Mucosa of descending colon (tissue), 3 donors: ENCODE measurements at regions not wholly inside any gene's neighbourhood (a gene's known extent, or its start where the extent isn't known, plus 50 kb on each side); places are given as distances from the start of the nearest gene placed in this dataset.

Source experiments
- ATAC-seq: fragments of 200-7000 bp; cut with Tn5 transposase; one replicate; pipeline ENCODE4 v1.9.1; 2020; ENCODE audit warnings: mild to moderate bottlenecking, moderate library complexity
- DNase-seq, 3 donors: peaks; one replicate each; pipeline ENCODE4 v3.0.0-alpha.2; 2020
- H3K36me3 ChIP-seq: fragments of 200-600 bp; one replicate; pipeline ENCODE4 v1.8.0; 2021; ENCODE audit warnings: low read depth, mild to moderate bottlenecking
- H3K4me1 ChIP-seq: fragments of 200-600 bp; one replicate; pipeline ENCODE4 v1.8.0; 2021; ENCODE audit warnings: low read depth, mild to moderate bottlenecking
- H3K4me3 ChIP-seq: fragments of 200-600 bp; one replicate; pipeline ENCODE4 v1.8.0; 2021; ENCODE audit warnings: mild to moderate bottlenecking
- H3K9me3 ChIP-seq: fragments of 200-600 bp; one replicate; pipeline ENCODE4 v1.8.0; 2021; ENCODE audit warnings: mild to moderate bottlenecking
- CTCF ChIP-seq: fragments of 200-600 bp; IDR thresholded peaks from one replicate; pipeline ENCODE4 v1.8.0; 2022; ENCODE audit warnings: antibody characterized with exemption, mild to moderate bottlenecking
- intact Hi-C, 2 donors: fragments of 100-400 bp; cut with DNase I in 1 of 2; cut with micrococcal nuclease in 1 of 2; formaldehyde crosslinking; loops; one replicate each; pipeline versions ENCODE4 v1.11.0 to v1.11.1; 2022; cut with DNase I, micrococcal nuclease
- donor health status: DM: no; HTN: no; CAD: no; lungs with moderate emphysema.
- donor health status: DM: no; HTN: no; CAD: no.
- donor health status: DM: no; HTN: yes; CAD: no.

- H3K9me3 ChIP-seq: peaks cover 6% of the 10 kb centered on the region
- no peak overlapping the region for H3K4me3 ChIP-seq
- DNase-seq: no peak
- no peaks in the 10 kb centered on the region for H3K36me3 ChIP-seq
- no peaks in the 10 kb centered on the region for H3K4me1 ChIP-seq
- no peak for TF ChIP-seq CTCF
- intact Hi-C loops: no loop called here
- ATAC-seq: no peak
Observed at GRCh38 chr20:56996533-56996932, 269.9 kb downstream of the BMP7 start.

GRCh38 chr20:56998438-56998837 is 268.0 kb downstream of the BMP7 start:
- ATAC-seq (no peak), DNase-seq (no peak)
- intact Hi-C loops: no loop called here
- TF ChIP-seq CTCF: no peak
- H3K9me3 ChIP-seq: peaks cover 6% of the 10 kb centered on the region
- H3K4me1 ChIP-seq: no peaks in the 10 kb centered on the region
- no peak overlapping the region for H3K4me3 ChIP-seq
- H3K36me3 ChIP-seq: no peaks in the 10 kb centered on the region

- no peak for TF ChIP-seq CTCF
- intact Hi-C loops: no loop called here
- no peak for ATAC-seq
- Histone ChIP-seq H3K4me1 (no peaks in the 10 kb centered on the region), H3K9me3 (peaks cover 6% of the 10 kb centered on the region), H3K36me3 (no peaks in the 10 kb centered on the region), H3K4me3 (no peak overlapping the region)
- no peak for DNase-seq
Observed at GRCh38 chr20:57000441-57000968, 265.9 kb downstream of the BMP7 start.

- Histone ChIP-seq H3K9me3 (peaks cover 6% of the 10 kb centered on the region), H3K4me3 (no peak overlapping the region), H3K4me1 (no peaks in the 10 kb centered on the region), H3K36me3 (no peaks in the 10 kb centered on the region)
- intact Hi-C loops: no loop called here
- no peak for TF ChIP-seq CTCF
- no peak for DNase-seq
- no peak for ATAC-seq
Observed at GRCh38 chr20:57001126-57001767, 265.2 kb downstream of the BMP7 start.

- DNase-seq: no peak
Observed at GRCh38 chr20:57002066-57002570, 264.3 kb downstream of the BMP7 start.

More at GRCh38 chr20:57002066-57002570, 264.3 kb downstream of the BMP7 start:
- no peak for ATAC-seq
- H3K9me3 ChIP-seq: peaks cover 6% of the 10 kb centered on the region
- no peaks in the 10 kb centered on the region for H3K36me3 ChIP-seq
- intact Hi-C loops: no loop called here
- H3K4me3 ChIP-seq: no peak overlapping the region
- no peaks in the 10 kb centered on the region for H3K4me1 ChIP-seq
- no peak for TF ChIP-seq CTCF
